CD4-positive, alpha-beta T cell (primary cell): ENCODE measurements at regions not wholly inside any gene's neighbourhood (a gene's known extent, or its start where the extent isn't known, plus 50 kb on each side); places are given as distances from the start of the nearest gene placed in this dataset.

Experiments used
- ATAC-seq: fragments of 200-7000 bp; cut with Tn5 transposase; one replicate; pipeline ENCODE4 v1.10.0; 2022; ENCODE audit warnings: mild to moderate bottlenecking; ENCODE audit not compliant: poor library complexity
- CTCF ChIA-PET: fragments of 350-600 bp; sonication (Branson Sonifier 250); formaldehyde crosslinking; loops from one replicate; lab custom pipeline; 2021; ENCODE audit warnings: antibody characterized with exemption, inconsistent platforms; lab: Charles Lee
- POLR2A ChIA-PET: fragments of 350-600 bp; sonication (Branson Sonifier 250); formaldehyde crosslinking; loops from one replicate; lab custom pipeline; 2021; ENCODE audit warnings: antibody characterized with exemption, inconsistent platforms; lab: Charles Lee
- DNase-seq, 14 experiments: peaks; one replicate each; pipeline ENCODE4 v3.0.0-alpha.2; 2013 to 2020; ENCODE audit warnings: mixed read lengths in 2 of 14
- H3K27ac ChIP-seq, 2 donors: one replicate each; pipeline versions ENCODE4 v1.5.1 to v1.7.0; 2013; ENCODE audit warnings: low read length in 2 of 2, low read depth in 1 of 2, mild to moderate bottlenecking in 1 of 2
- H3K27me3 ChIP-seq, 2 experiments: 1 replicate in 1 of 2; 2 replicates in 1 of 2; pipeline versions ENCODE4 v1.6.1 to v1.7.0; 2013; ENCODE audit warnings: low read length in 2 of 2, control low read depth in 1 of 2, mild to moderate bottlenecking in 1 of 2, moderate library complexity in 1 of 2; ENCODE audit not compliant: insufficient read depth in 2 of 2, control insufficient read depth in 1 of 2
- H3K36me3 ChIP-seq: one replicate; pipeline ENCODE4 v1.6.1; 2013; ENCODE audit warnings: low read length, control low read depth; ENCODE audit not compliant: insufficient read depth
- H3K4me1 ChIP-seq: one replicate; pipeline ENCODE4 v1.6.1; 2013; ENCODE audit warnings: low read length, control low read depth; ENCODE audit not compliant: insufficient read depth
- H3K4me3 ChIP-seq: one replicate; pipeline ENCODE4 v1.5.1; 2013; ENCODE audit warnings: mild to moderate bottlenecking, low read length, moderate library complexity
- H3K9me3 ChIP-seq, 2 experiments: 1 replicate in 1 of 2; 2 replicates in 1 of 2; pipeline versions ENCODE4 v1.6.1 to v1.7.0; 2013; ENCODE audit warnings: low read length in 2 of 2, mild to moderate bottlenecking in 2 of 2, control low read depth in 1 of 2, moderate library complexity in 1 of 2; ENCODE audit not compliant: control insufficient read depth in 1 of 2, insufficient read depth in 1 of 2
- H3K27ac Mint-ChIP-seq: one replicate; pipeline ENCODE4 v1.8.0; 2020; ENCODE audit warnings: mixed read lengths
- H3K27me3 Mint-ChIP-seq: one replicate; pipeline ENCODE4 v1.8.0; 2021; ENCODE audit warnings: mixed read lengths
- H3K36me3 Mint-ChIP-seq: one replicate; pipeline ENCODE4 v1.8.0; 2021; ENCODE audit warnings: low read depth, mixed read lengths
- H3K4me1 Mint-ChIP-seq: one replicate; pipeline ENCODE4 v1.8.0; 2021; ENCODE audit warnings: low read depth, mixed read lengths
- H3K4me3 Mint-ChIP-seq: one replicate; pipeline ENCODE4 v1.8.0; 2020; ENCODE audit warnings: mild to moderate bottlenecking, mixed read lengths
- H3K9me3 Mint-ChIP-seq: one replicate; pipeline ENCODE4 v1.8.0; 2020; ENCODE audit warnings: mixed read lengths
- intact Hi-C, 2 experiments: fragments of 100-400 bp; cut with DNase I in 1 of 2; cut with micrococcal nuclease in 1 of 2; formaldehyde crosslinking; loops; one replicate each; pipeline versions ENCODE4 v1.15.1 to v1.9.0; 2023 to 2025; cut with DNase I, micrococcal nuclease
- TF ChIP-seq, protein P1 (sequence below): fragments of 200-600 bp; IDR thresholded peaks from one replicate; pipeline ENCODE4 v1.8.0; 2022; ENCODE audit warnings: antibody characterized with exemption, mild to moderate bottlenecking

DNA sequence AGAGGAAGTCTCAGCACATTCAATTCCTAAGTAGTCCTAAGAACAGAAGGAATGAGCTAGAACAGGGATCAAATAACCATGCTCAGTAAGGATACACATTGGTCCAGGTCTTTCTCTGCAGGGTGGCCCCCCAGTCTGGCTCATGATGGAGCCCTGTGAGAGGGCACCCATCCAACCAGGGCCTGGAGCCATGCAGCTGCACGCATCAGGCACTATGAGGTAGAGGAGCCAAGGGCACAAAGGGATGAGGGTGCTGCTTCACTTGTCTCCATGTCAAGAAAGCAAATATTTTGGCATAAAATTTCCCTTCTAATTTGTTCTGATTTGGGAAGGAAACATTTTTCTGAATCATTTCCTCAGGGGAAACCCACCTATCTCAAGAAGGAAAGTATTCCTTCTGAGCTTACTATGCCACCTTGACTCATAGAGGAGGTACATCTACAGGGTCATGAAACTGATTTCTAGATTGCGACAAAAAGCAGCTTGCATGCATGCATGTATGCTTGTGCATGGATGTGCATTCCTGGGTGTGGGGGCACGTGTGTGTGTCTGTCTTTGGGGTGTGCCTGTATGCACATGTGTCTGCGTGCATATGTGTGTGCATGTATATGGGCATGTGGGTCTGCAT lies 600.3 kb downstream of the MID1IP1 start:
- Mint-ChIP-seq H3K27ac (no peak overlapping the region), H3K9me3 (no peaks in the 10 kb centered on the region), H3K4me1 (no peaks in the 10 kb centered on the region), H3K4me3 (no peak overlapping the region), H3K36me3 (no peaks in the 10 kb centered on the region), H3K27me3 (no peaks in the 10 kb centered on the region)
- CTCF ChIA-PET, result no interaction called here
- H3K36me3 ChIP-seq, result no peaks in the 10 kb centered on the region
- no peaks in the 10 kb centered on the region for H3K27me3 ChIP-seq
- H3K4me1 ChIP-seq, result no peaks in the 10 kb centered on the region
- no peak overlapping the region for H3K27ac ChIP-seq
- intact Hi-C loops, result no loop called here
- POLR2A ChIA-PET, result no interaction called here
- H3K9me3 ChIP-seq, result no peaks in the 10 kb centered on the region
- no peak overlapping the region for H3K4me3 ChIP-seq
- DNase-seq (no peak), ATAC-seq (no peak)
- TF ChIP-seq, protein P1, sequence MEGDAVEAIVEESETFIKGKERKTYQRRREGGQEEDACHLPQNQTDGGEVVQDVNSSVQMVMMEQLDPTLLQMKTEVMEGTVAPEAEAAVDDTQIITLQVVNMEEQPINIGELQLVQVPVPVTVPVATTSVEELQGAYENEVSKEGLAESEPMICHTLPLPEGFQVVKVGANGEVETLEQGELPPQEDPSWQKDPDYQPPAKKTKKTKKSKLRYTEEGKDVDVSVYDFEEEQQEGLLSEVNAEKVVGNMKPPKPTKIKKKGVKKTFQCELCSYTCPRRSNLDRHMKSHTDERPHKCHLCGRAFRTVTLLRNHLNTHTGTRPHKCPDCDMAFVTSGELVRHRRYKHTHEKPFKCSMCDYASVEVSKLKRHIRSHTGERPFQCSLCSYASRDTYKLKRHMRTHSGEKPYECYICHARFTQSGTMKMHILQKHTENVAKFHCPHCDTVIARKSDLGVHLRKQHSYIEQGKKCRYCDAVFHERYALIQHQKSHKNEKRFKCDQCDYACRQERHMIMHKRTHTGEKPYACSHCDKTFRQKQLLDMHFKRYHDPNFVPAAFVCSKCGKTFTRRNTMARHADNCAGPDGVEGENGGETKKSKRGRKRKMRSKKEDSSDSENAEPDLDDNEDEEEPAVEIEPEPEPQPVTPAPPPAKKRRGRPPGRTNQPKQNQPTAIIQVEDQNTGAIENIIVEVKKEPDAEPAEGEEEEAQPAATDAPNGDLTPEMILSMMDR, result no peak

DNA sequence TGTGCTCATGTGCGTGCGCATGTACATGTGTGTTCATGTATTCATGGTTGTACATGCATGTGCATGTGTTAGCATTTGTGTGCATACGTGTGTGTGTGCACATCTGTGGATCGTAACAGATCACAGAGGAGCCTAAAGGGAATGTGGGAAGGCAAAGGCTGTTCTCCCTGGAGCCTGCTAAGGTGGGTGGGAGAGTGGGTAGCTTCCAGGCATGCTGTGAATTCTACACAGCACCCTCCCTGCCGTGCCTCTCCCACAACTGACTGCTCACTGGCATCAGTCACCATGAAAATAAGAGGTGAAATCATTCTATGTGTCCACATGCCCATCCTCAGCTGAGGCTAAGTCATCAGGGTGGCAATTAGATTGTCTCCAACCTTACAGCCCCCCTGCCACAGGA lies 600.9 kb downstream of the MID1IP1 start:
- Histone ChIP-seq H3K36me3 (no peaks in the 10 kb centered on the region), H3K4me1 (no peaks in the 10 kb centered on the region), H3K4me3 (no peak overlapping the region), H3K27me3 (no peaks in the 10 kb centered on the region), H3K27ac (no peak overlapping the region), H3K9me3 (no peaks in the 10 kb centered on the region)
- TF ChIP-seq, protein P1, result no peak
- POLR2A ChIA-PET, result no interaction called here
- Mint-ChIP-seq H3K36me3 (no peaks in the 10 kb centered on the region), H3K4me1 (no peaks in the 10 kb centered on the region), H3K27me3 (no peaks in the 10 kb centered on the region), H3K27ac (no peak overlapping the region), H3K9me3 (no peaks in the 10 kb centered on the region), H3K4me3 (no peak overlapping the region)
- CTCF ChIA-PET, result no interaction called here
- intact Hi-C loops, result no loop called here
- no peak for ATAC-seq
- no peak for DNase-seq

DNA sequence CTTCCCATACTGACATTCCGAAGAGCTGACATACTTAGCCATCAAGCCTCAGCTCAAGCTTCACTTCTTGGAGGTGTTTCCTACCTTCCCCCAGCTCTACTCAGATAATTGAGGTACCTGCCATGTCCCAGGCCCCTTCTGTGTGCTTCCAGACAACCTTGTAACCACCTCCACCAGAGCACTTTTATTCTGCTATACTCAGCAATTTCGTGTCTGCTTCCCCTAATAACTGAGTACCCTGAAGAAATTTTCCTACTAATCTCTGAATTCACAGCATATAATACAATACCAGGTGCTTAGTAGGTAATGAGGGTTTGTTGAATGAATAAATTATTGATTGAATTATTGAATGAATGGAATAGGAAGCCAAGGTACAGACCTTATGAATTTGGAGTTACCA lies 605.5 kb downstream of the MID1IP1 start:
- H3K4me1 Mint-ChIP-seq, result no peaks in the 10 kb centered on the region
- no peaks in the 10 kb centered on the region for H3K36me3 Mint-ChIP-seq

More for the DNA sequence above, 605.5 kb downstream of the MID1IP1 start:
- no peaks in the 10 kb centered on the region for H3K9me3 ChIP-seq
- Mint-ChIP-seq H3K27me3 (no peaks in the 10 kb centered on the region), H3K4me3 (no peak overlapping the region), H3K9me3 (no peaks in the 10 kb centered on the region), H3K27ac (no peak overlapping the region)
- DNase-seq, result no peak
- intact Hi-C loops, result no loop called here
- ATAC-seq, result no peak
- POLR2A ChIA-PET, result no interaction called here
- H3K4me3 ChIP-seq, result no peak overlapping the region
- H3K27ac ChIP-seq, result no peak overlapping the region
- CTCF ChIA-PET, result no interaction called here
- H3K4me1 ChIP-seq, result no peaks in the 10 kb centered on the region
- H3K36me3 ChIP-seq, result no peaks in the 10 kb centered on the region
- no peaks in the 10 kb centered on the region for H3K27me3 ChIP-seq
- TF ChIP-seq, protein P1, result no peak
